GM18498 (cell line): ENCODE measurements at regions not wholly inside any gene's neighbourhood (a gene's known extent, or its start where the extent isn't known, plus 50 kb on each side); places are given as distances from the start of the nearest gene placed in this dataset.
A peak's percentile ranks its signal among the peaks of the same experiment; 100 is the strongest.

Source experiments
- ATAC-seq: cut with Tn5 transposase; IDR thresholded peaks from one replicate; pipeline ENCODE4 v1.9.1; 2021; ENCODE audit warnings: mild to moderate bottlenecking, moderate library complexity; ENCODE audit not compliant: unreplicated experiment

GRCh38 chr5:27523629-27524028 is 485.2 kb upstream of the CDH9 start:
- ATAC-seq, result no peak

GRCh38 chr5:27516437-27516836 is 478.1 kb upstream of the CDH9 start:
- ATAC-seq, result no peak

GRCh38 chr5:27511061-27511460 is 472.7 kb upstream of the CDH9 start:
- no peak for ATAC-seq

- ATAC-seq, result no peak
Observed at GRCh38 chr5:27503813-27504212, 465.4 kb upstream of the CDH9 start.

DNA sequence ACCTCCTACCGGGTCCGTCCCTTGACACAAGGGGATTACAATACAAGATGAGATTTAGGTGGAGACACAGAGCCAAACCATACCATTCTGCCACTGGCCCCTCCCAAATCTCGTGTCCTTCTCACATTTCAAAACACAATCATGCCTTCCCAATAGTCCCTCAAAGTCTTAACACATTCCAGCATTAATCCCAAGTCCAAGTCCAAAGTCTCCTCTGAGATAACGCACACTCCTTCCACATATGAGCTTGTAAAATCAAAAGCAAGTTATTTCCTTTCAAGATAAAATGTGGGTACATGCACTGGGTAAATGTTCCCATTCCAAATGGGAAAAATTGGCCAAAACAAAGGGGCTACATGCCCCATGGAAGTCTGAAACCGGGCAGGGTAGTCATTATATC is 463.9 kb upstream of the CDH9 start:
- no peak for ATAC-seq

DNA sequence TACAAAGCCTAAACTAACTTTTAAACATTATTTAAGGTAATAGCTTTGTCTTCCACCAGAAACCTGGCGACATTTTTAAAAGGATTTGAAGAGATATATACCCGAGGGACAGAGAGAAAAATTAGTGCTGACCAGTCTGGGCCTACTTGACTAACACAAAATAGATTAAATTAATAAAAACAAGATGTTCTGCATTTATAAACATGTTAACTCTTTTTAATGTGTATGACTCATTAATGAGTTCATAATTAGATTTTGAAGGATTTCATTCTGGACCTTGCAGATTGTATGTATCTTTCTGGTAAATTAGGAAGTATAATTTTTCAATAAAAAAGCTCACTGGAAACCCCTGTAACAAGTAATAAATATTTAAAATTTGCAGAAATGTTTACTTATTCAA is 459.1 kb upstream of the CDH9 start:
- ATAC-seq, result no peak

DNA sequence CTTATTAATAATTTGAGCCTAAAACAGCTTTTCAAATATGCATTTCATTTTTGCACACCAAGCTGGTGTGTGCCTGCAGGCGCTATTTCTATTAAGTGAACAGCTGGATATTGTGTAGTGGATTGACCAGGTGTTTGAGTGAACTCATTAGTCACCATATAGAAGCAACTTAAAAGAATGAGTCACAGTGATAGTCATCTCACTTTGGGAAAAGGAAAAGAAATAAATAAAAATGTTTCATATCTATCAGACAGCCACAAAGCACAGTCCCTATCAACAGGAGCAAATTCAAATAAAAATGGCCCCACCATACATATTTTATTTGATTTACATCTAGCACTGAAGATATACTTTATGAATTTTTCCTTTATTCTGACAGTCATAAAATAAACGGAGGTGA is 456.5 kb upstream of the CDH9 start:
- ATAC-seq, result no peak

DNA sequence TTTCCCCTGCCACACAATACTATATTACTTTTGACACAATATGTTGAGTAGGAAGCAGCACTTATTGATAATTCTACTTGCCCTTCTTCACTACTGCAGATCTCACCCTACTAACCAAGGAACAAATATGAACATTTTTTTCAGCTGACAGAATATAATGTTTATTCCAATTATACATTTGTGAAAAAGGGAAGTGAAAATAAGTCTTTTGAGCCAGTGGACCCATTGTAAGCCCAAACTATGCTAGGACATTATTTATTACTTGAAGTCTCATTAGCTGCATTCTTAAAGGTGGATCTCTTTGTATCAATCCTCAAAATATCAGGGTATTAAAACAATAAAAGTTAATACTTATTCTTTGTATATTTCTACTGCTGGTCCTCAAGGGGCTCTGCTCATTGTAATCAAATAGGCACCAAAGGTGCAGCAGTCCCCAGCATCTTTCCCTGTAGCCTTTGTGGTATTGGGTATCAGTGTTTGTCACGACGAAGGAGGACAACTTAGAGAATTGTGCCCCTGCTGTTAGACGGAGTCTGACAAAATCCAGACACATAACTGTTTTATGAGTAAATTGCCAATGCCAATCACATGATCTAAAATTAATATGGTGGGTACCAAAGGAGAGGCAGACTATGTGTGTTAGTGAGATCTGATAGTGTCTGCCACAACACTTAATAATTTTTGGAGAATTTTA is 453.5 kb upstream of the CDH9 start:
- no peak for ATAC-seq

GRCh38 chr5:27491047-27491446 is 452.7 kb upstream of the CDH9 start:
- ATAC-seq, result no peak

GRCh38 chr5:27489701-27490100 is 451.3 kb upstream of the CDH9 start:
- ATAC-seq, result no peak

- no peak for ATAC-seq
Observed at GRCh38 chr5:27482663-27483062, 444.3 kb upstream of the CDH9 start.

GRCh38 chr5:27479859-27480258 is 441.5 kb upstream of the CDH9 start:
- no peak for ATAC-seq

- ATAC-seq, result no peak
Observed at GRCh38 chr5:27477550-27477949, 439.2 kb upstream of the CDH9 start.

- no peak for ATAC-seq
Observed at GRCh38 chr5:27476356-27476988, 438.1 kb upstream of the CDH9 start.

DNA sequence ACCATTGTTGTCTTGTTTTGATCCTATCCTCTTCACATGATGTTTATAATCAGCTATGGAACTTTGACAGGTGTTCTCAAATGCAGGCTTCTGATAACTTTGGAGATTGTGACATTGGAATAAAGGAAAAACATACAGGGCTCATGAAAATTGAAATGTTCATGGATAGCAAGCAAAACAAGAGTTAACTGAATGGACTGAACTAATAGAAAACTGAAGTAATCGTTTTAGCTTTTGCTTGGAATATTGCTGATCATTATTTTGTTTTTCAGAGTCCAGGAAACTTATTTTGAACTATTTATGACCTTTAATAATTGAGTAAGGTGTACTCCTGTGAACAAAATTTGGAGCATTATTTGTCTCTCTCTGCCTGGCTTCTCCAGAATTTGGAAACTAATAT is 436.7 kb upstream of the CDH9 start:
- no peak for ATAC-seq

DNA sequence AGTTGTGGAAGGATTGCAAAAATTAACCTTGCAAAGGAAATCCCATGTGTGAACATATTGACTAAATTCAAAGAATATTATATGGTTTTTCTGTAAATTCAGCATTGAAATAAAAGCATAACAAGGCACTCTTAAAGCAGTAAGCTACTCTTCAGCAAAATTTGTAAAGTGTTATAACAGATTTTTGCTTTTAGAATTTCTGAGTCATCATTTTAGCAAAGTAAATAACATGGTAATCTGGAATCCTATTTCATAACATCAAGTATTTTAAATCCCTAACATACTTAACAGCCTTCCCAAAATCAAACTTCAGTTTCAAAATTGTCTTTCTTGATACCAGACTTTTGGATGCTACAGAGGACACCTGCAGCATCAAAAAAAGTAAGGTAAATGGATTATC is 436.0 kb upstream of the CDH9 start:
- ATAC-seq, result no peak

- no peak for ATAC-seq
Observed at GRCh38 chr5:27474047-27474309, 435.6 kb upstream of the CDH9 start.

GRCh38 chr5:27473307-27474046 is 435.1 kb upstream of the CDH9 start:
- ATAC-seq, result no peak

- no peak for ATAC-seq
Observed at GRCh38 chr5:27472871-27473270, 434.5 kb upstream of the CDH9 start.

DNA sequence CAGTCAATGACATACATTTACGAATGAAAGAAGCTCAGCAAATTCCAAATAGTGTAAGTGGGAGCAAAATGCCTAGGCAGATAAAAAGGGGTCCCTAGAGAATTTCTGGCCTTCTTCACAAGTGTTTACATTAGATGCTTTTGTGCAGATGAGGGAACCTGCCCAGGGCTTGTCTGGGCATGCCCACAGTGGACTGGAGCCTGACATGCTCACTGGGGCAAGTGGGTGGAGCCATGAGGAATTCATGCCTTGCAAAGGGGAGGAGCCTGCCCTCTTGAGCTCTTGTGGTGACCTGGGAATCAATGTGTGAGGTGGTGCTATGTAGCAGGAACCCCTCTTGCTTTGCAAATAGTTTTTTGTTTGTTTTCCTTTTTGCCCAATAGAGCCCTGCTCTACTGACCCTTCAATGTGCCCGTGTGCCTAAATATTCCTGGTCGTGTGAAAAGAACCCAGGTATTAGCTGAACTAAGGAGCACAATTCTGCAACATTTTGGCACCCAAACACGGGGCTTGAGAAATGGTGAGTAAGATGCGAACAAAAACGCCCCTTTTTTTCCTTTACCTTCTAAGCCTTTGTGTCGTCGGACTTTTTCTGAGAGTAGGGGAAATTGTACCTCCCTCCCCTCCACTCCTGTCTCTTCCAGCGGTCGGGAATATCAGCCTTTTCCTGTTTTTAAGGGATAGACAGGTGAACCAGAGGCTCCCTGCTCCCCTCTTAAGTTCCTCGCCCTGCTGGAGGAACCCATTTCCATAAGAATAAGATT is 433.8 kb upstream of the CDH9 start:
- peak; percentile 91 for ATAC-seq

DNA sequence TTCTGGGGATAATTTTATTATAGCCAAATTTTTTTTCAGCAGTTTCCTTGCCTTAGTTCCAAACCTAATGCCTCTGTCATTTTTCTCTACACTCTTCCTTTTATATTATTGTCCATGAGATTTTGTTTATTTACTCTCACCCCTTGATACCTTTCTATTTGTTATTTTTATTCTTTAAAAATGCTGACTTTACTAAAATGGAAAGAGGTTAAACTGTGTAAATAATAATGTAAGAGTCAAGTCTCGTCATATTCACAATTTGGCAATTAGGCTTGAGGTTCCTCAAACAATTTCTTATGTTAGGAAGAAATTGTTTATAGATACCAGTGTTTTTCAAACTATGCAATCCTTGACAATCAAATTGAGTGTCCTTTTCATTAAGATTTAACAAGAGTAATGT is 428.6 kb upstream of the CDH9 start:
- ATAC-seq, result no peak

GRCh38 chr5:27465140-27465539 is 426.8 kb upstream of the CDH9 start:
- no peak for ATAC-seq
